Embryonic facial prominence (tissue), 1 donor: ENCODE measurements at regions not wholly inside any gene's neighbourhood (a gene's known extent, or its start where the extent isn't known, plus 50 kb on each side); places are given as distances from the start of the nearest gene placed in this dataset.
"Not testable (repeated sequence)": the region's sequence is repeated elsewhere in the genome, so short reads cannot be mapped to it uniquely, and the experiment has no call there.

Experiments used
- DNase-seq: peaks from one replicate; pipeline ENCODE4 v3.0.0-alpha.2; 2016; ENCODE audit errors: extremely low spot score

DNA sequence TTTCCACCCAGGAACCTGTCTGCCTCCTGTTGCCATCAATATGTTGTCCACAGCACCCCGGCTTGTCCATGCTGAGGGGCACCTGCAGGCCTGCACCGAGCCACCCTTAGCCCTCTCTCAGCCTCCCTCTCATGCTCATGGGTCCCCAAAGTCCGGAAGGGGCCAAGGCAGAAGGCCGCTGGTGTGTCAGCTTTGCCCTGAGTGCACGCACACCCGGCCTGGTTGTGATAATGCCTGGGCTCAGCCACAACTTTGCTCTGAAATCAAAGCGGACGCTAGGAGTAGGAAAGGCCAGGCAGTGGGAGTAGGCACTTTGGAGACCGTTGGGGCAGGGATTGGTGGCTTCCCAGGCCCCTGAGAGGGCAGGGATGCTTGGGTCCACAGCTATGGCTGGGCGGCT, 201.8 kb upstream of the NUDT12 start:
- no peak for DNase-seq

GRCh38 chr5:103758996-103759395, 196.4 kb upstream of the NUDT12 start:
- DNase-seq = no peak

GRCh38 chr5:103755974-103756373, 193.4 kb upstream of the NUDT12 start:
- DNase-seq = no peak

DNA sequence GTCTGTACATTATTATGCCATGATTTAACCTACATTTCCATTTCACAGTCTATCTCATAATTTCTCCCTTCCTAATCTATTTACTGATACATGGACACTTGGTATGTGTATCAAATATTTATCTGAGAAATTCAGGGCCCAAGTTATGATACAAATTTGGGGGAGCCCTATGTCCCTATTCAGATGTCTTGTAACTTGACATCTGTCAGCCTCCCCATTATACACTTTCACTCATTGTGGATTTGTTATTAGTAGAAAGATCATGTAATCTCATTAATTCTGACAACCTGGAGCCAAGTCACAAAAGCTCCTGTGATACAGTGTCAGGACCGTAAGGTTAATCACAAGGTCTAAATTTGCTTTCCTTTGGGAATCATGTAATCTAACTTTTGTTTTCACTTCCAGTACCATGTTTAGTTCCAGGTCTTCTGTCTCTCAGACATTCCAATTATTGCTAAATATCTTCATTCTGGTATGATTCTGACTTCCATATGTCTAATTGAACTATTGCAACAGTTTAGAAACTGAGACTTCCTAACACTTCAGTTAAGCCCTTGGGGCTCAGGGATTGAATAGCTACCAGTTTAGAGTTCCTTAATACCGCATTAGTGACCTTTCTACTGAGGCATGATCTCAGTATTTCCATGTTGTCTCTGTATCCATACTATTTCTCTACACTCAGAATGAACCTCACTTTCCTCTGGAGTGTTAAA, 182.9 kb upstream of the NUDT12 start:
- DNase-seq = no peak

DNA sequence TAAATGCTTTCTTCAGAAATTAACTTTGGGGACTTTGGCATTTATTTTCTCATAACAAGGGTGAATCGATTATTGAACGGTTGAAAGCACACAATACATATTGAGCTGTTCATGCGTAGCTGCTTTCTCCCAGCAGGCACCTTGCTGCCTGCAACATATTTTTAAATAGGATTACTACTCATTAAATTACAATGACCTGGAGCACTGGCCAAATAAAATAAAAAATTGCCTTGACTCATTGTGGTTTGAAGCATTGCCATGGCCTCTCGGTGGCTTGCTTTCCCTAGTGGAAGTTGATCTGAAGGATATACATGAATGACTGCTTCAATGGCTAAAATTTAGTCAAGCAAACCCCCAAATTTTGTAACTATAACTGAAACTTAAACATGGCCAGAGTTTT, 181.6 kb upstream of the NUDT12 start:
- DNase-seq = no peak

DNA sequence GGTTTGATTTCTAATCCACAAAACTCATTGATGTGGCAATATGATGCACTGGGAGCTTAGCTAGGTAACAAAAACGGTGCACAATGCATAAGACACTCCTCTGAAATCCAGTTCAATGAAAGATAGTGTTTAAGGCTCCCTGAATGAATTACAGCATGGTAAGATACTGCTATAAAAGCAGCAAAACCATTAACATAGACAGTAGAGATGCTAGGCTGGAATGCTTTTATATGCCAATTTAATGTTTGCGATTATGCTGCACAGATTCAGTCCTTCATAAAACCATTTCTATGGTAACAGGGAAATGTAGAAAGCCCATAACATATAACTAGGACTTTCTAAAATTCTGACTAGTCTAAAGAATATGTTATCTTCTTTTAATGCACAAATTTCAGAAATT, 180.8 kb upstream of the NUDT12 start:
- DNase-seq = no peak

DNA sequence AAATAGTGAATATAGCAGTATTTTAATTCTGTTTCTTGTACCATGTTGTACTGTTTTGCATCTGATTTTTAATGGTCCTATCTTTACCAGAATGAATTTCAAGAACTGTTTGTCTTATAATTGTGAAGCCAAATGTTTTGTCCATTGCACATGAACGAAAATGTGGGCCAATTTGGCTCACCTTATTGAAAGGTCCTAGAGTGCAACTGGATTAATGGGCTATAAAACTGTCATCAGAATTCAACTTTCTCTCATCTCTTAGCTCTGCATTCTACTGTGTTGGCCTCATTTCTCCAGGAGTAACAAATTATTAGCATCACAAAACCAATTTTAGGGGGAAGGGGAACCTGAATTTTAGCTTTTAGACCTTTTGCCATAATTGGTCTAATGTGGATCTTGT, 179.4 kb upstream of the NUDT12 start:
- no peak for DNase-seq

DNA sequence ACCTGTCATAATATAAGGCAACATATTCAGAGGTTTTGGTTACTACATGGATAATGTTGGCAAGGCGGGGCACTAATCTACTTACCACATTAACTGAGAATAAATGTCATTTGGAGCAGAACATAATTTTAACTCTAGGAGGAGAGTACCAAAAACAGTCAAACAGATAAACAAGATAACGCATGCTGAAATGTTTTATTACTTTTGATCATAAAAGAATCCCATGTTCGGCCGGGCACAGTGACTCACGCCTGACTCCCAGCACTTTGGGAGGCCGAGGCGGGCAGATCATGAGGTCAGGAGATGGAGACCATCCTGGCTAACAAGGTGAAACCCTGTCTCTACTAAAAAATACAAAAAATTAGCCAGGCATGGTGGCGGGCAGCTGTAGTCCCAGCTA, 173.8 kb upstream of the NUDT12 start:
- DNase-seq = not testable (repeated sequence)

GRCh38 chr5:103724271-103724670, 161.7 kb upstream of the NUDT12 start:
- DNase-seq = no peak

- DNase-seq = no peak
Measured at GRCh38 chr5:103721183-103721582, 158.6 kb upstream of the NUDT12 start.

- DNase-seq = no peak
Measured at GRCh38 chr5:103718108-103718507, 155.5 kb upstream of the NUDT12 start.

GRCh38 chr5:103708601-103709000, 146.0 kb upstream of the NUDT12 start:
- DNase-seq = no peak

- DNase-seq = no peak
Measured at GRCh38 chr5:103706939-103707682, 144.5 kb upstream of the NUDT12 start.

- no peak for DNase-seq
Measured at GRCh38 chr5:103703617-103704016, 141.0 kb upstream of the NUDT12 start.

- no peak for DNase-seq
Measured at GRCh38 chr5:103693517-103693916, 130.9 kb upstream of the NUDT12 start.

GRCh38 chr5:103690676-103691075, 128.1 kb upstream of the NUDT12 start:
- DNase-seq = no peak

DNA sequence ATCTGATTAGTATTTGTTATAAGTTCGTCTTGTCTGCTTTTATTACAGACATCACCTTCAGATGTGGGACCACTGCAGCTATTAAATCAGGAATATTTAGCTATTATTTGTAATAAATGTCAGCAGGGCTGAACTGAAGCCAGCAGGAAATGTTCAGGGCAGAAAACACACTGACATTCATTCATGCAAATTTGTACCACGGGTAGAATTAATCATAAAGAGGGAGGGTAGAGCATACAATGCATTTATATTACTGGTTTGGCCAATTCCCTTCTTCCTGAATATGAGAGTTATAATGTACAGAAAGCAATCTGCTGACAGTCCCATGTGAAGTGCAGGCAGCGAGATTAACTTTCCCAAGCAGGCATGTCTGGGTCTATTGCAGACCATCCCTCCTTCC, 117.3 kb upstream of the NUDT12 start:
- no peak for DNase-seq

DNA sequence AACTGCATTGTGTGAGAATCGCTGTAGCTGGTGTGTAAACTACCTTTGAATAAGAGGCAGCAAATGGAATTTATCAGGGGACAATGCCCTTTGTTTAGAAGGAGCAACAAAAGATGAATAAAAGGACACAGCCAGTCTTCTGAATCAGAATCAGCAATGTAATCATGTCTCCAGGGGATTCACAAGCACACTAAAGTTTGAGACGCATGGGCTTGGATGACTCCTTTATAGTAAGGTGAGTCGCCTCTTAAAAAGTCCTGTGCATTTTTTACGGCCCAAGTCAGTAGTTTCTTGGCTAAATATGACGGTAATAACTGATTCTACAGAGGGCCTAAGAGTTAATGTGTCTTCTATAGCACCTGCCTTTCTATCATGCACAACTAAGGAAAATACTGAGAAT, 113.6 kb upstream of the NUDT12 start:
- not testable (repeated sequence) for DNase-seq

GRCh38 chr5:103674739-103675138, 112.2 kb upstream of the NUDT12 start:
- no peak for DNase-seq

- no peak for DNase-seq
Measured at GRCh38 chr5:103674251-103674650, 111.7 kb upstream of the NUDT12 start.

GRCh38 chr5:103669615-103670014, 107.0 kb upstream of the NUDT12 start:
- DNase-seq = no peak

DNA sequence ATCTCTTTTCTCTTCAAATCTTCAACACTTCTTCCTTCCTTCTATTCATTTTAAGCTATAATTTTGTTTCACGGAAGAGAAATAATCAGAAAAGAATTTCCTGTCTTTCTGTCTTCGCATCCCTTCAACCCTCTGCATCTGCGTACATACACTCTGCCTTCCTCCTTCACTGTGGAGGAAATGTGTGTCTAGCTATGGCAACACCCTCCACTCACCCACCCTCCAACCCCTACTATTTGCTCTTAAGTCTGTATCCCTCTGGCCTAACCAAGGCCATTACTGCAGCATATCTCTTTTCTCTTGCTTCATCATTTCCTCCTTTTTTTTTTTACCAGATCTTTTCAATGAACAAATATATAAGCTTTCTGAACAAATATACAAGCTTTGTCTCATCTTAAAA, 105.7 kb upstream of the NUDT12 start:
- no peak for DNase-seq

DNA sequence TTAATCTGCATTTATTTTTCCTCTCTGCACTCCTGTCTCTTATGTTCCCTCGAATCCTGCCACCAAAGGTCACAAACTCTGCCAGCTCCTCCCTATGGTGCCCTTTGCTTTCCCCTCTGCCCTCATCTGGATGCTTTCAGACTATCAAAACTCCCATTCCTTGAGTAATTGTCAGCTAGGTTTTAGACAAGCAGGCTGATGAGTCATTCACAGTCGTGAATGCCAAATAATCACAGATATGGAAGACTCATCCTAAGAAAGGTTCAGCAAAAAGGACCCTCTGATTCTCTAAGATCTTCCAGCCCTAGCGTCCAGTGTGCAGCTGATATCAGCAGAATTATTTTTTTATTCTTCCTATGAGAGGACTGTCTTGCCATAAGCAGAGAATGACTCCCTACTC, 104.5 kb upstream of the NUDT12 start:
- DNase-seq = no peak

DNA sequence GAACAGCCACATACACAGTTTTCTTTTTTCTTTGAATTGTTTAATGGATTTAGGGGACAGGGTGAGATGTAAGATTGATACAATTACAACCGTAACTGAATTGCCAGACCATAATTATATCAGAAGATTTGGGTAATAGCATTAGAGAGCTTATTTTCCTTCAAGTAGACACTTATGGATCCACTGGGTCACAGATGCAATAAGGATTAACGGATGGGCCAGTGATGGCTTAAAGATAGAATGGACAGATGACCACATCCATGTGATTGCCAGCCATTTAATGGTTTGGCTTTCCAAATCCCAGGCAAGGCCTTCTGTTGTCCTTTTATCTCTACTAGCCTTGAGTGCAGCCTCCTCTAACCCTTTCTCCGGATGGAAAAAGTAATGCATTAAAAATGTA, 94.7 kb upstream of the NUDT12 start:
- no peak for DNase-seq
